GM23338 (cell line): ENCODE measurements at regions not wholly inside any gene's neighbourhood (a gene's known extent, or its start where the extent isn't known, plus 50 kb on each side); places are given as distances from the start of the nearest gene placed in this dataset.

Source experiments
- CTCF ChIP-seq, 2 experiments: fragments of 200-600 bp in 1 of 2; sonication (generic) in 1 of 2; conservative IDR thresholded peaks; 2 replicates each; pipeline versions ENCODE4 v1.5.1 to v1.6.1; 2016 to 2017; ENCODE audit warnings: antibody characterized with exemption in 2 of 2, low read depth in 2 of 2, mild to moderate bottlenecking in 2 of 2, moderate library complexity in 1 of 2
- ETS1 ChIP-seq: IDR thresholded peaks from 2 replicates; pipeline ENCODE4 v1.6.1; 2016; ENCODE audit warnings: antibody characterized with exemption
- EZH2phosphoT487 ChIP-seq: fragments of 200-600 bp; sonication (generic); IDR thresholded peaks from one replicate; pipeline ENCODE4 v1.8.1; 2018; ENCODE audit warnings: antibody characterized with exemption; ENCODE audit not compliant: unreplicated experiment
- ZNF114 ChIP-seq: fragments of 250-450 bp; sonication (Bioruptor Pico); IDR thresholded peaks from 2 replicates; pipeline ENCODE4 v1.5.0; 2020; ENCODE audit warnings: mild to moderate bottlenecking, moderate library complexity

GRCh38 chr15:69943637-69944036 lies 154.1 kb downstream of the TLE3 start:
- TF ChIP-seq CTCF (conservative IDR thresholded peaks at IDR 0.05; ENCODE audit: low read depth in 2 of 2) (no peak), EZH2phosphoT487 (no peak), ZNF114 (CRISPR knock-in tag) (no peak), ETS1 (no peak)
